CD14-positive monocyte (primary cell): ENCODE measurements at regions not wholly inside any gene's neighbourhood (a gene's known extent, or its start where the extent isn't known, plus 50 kb on each side); places are given as distances from the start of the nearest gene placed in this dataset.

Experiments
- DNase-seq, 3 donors: peaks; one replicate each; pipeline ENCODE4 v3.0.0-alpha.2; 2011 to 2022
- H2AFZ ChIP-seq: 2 replicates; pipeline ENCODE4 v1.6.0; 2012; ENCODE audit warnings: mild to moderate bottlenecking, low read depth, low read length, inconsistent platforms; ENCODE audit not compliant: insufficient read depth, poor library complexity, severe bottlenecking
- H3K27ac ChIP-seq, 2 donors: 1 replicate in 1 of 2; 2 replicates in 1 of 2; pipeline ENCODE4 v1.5.1; 2012 to 2013; ENCODE audit warnings: low read length in 2 of 2, control low read depth in 1 of 2, inconsistent platforms in 1 of 2, low read depth in 1 of 2, mild to moderate bottlenecking in 1 of 2
- H3K27me3 ChIP-seq, 2 donors: one replicate each; pipeline versions ENCODE4 v1.6.0 to v1.6.1; 2011 to 2013; ENCODE audit warnings: low read length in 2 of 2; ENCODE audit not compliant: control insufficient read depth in 2 of 2, insufficient read depth in 2 of 2
- H3K36me3 ChIP-seq, 2 donors: replicated peaks in 1 of 2; 1 replicate in 1 of 2; 2 replicates in 1 of 2; pipeline versions ENCODE4 v1.5.1 to v1.6.1; 2012 to 2013; ENCODE audit warnings: low read length in 2 of 2, control low read depth in 1 of 2, inconsistent platforms in 1 of 2, mild to moderate bottlenecking in 1 of 2; ENCODE audit not compliant: insufficient read depth in 2 of 2, control insufficient read depth in 1 of 2
- H3K4me1 ChIP-seq, 2 donors: 1 replicate in 1 of 2; 2 replicates in 1 of 2; pipeline versions ENCODE4 v1.5.1 to v1.6.1; 2012 to 2013; ENCODE audit warnings: low read length in 2 of 2, control low read depth in 1 of 2, inconsistent platforms in 1 of 2, mild to moderate bottlenecking in 1 of 2, moderate library complexity in 1 of 2; ENCODE audit not compliant: insufficient read depth in 2 of 2, control insufficient read depth in 1 of 2
- H3K4me2 ChIP-seq: replicated peaks from 2 replicates; pipeline ENCODE3; 2012; ENCODE audit warnings: low read length, moderate library complexity, mild to moderate bottlenecking; ENCODE audit not compliant: poor library complexity, severe bottlenecking; ENCODE audit errors: extremely low read depth
- H3K4me3 ChIP-seq, 3 experiments: fragments of 200-600 bp in 1 of 3; sonication (generic) in 1 of 3; replicated peaks in 1 of 3; 1 replicate in 2 of 3; 2 replicates in 1 of 3; pipeline ENCODE4 v1.5.1; 2011 to 2013; ENCODE audit warnings: low read length in 3 of 3, mild to moderate bottlenecking in 3 of 3, control low read depth in 2 of 3, low read depth in 2 of 3, inconsistent platforms in 1 of 3, moderate library complexity in 1 of 3
- H3K79me2 ChIP-seq: 2 replicates; pipeline ENCODE4 v1.6.0; 2012; ENCODE audit warnings: mild to moderate bottlenecking, control low read depth, inconsistent platforms, low read length, moderate library complexity; ENCODE audit not compliant: insufficient read depth
- H3K9ac ChIP-seq: 2 replicates; pipeline ENCODE4 v1.6.0; 2017; ENCODE audit warnings: low read length, mild to moderate bottlenecking; ENCODE audit not compliant: insufficient read depth, poor library complexity, severe bottlenecking
- H3K9me3 ChIP-seq, 2 donors: replicated peaks in 1 of 2; 1 replicate in 1 of 2; 2 replicates in 1 of 2; pipeline versions ENCODE4 v1.5.1 to v1.6.1; 2012 to 2013; ENCODE audit warnings: low read length in 2 of 2, control low read depth in 1 of 2; ENCODE audit not compliant: control insufficient read depth in 1 of 2, insufficient read depth in 1 of 2
- H4K20me1 ChIP-seq: 2 replicates; pipeline ENCODE4 v1.6.0; 2012; ENCODE audit warnings: mild to moderate bottlenecking, low read length, control low read depth, moderate library complexity; ENCODE audit not compliant: insufficient read depth
- H3K27ac Mint-ChIP-seq, 7 donors: one replicate each; pipeline ENCODE4 v1.8.0; 2020; ENCODE audit warnings: mild to moderate bottlenecking in 7 of 7, mixed read lengths in 7 of 7, moderate library complexity in 6 of 7, inconsistent platforms in 2 of 7
- H3K27me3 Mint-ChIP-seq, 3 donors: one replicate each; pipeline ENCODE4 v1.8.0; 2021 to 2022; ENCODE audit warnings: low read depth in 3 of 3, mild to moderate bottlenecking in 3 of 3, mixed read lengths in 3 of 3, moderate library complexity in 3 of 3, inconsistent platforms in 1 of 3
- H3K36me3 Mint-ChIP-seq, 2 donors: one replicate each; pipeline ENCODE4 v1.8.0; 2020; ENCODE audit warnings: mixed read lengths in 2 of 2, inconsistent platforms in 1 of 2, mild to moderate bottlenecking in 1 of 2
- H3K4me1 Mint-ChIP-seq: one replicate; pipeline ENCODE4 v1.8.0; 2020; ENCODE audit warnings: mild to moderate bottlenecking, mixed read lengths
- H3K4me3 Mint-ChIP-seq, 2 donors: one replicate each; pipeline ENCODE4 v1.8.0; 2020; ENCODE audit warnings: mild to moderate bottlenecking in 2 of 2, mixed read lengths in 2 of 2, moderate library complexity in 1 of 2
- H3K9me3 Mint-ChIP-seq, 7 donors: one replicate each; pipeline ENCODE4 v1.8.0; 2020 to 2022; ENCODE audit warnings: mixed read lengths in 7 of 7, mild to moderate bottlenecking in 6 of 7, moderate library complexity in 6 of 7, inconsistent platforms in 2 of 7
- CTCF ChIP-seq: fragments of 200-600 bp; IDR thresholded peaks from one replicate; pipeline ENCODE4 v1.8.0; 2022; ENCODE audit warnings: antibody characterized with exemption, mild to moderate bottlenecking
- WGBS: methylation state at CpG from one replicate; pipeline ENCODE4 v1.1.5; 2013; ENCODE audit warnings: missing lambda C conversion rate; ENCODE audit not compliant: insufficient coverage; 5-methylcytosine and 5-hydroxymethylcytosine counted together
- intact Hi-C, 2 donors: fragments of 100-400 bp; cut with micrococcal nuclease; formaldehyde crosslinking; loops; one replicate each; pipeline versions ENCODE4 v1.15.0 to v1.15.1; 2023

- H3K4me3 Mint-ChIP-seq: no peak overlapping the region
Measured at GRCh38 chr1:115203287-115203686, 114.0 kb upstream of the TSPAN2 start.

DNA sequence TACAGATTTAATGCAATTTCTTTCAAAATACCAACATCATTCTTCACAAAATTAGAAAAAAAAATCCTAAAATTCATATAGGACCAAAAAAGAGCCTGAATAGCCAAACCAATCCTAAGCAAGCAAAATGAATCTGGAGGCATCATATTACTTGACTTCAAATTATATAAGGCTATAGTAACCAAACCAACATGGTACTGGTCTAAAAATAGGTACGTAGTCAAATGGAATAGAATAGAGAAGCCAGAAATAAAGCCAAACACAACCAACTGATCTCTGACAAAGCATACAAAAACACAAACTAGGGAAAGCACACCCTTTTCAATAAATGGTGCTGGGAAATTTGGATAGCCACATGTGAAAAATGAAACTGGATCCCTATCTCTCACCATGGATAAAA, 112.3 kb upstream of the TSPAN2 start:
- Histone ChIP-seq H4K20me1 (no peaks in the 10 kb centered on the region), H3K4me3 (no peak overlapping the region), H3K27me3 (peaks cover 0 to 2% of the 10 kb centered on the region in 2 donors), H3K4me2 (no peak overlapping the region), H3K27ac (no peak overlapping the region), H2AFZ (no peak overlapping the region), H3K9me3 (peaks cover 0 to 4% of the 10 kb centered on the region in 2 donors), H3K9ac (no peak overlapping the region), H3K36me3 (no peaks in the 10 kb centered on the region), H3K4me1 (no peaks in the 10 kb centered on the region), H3K79me2 (no peaks in the 10 kb centered on the region)
- no CpG with 5 or more reads among the region's 1 CpG for WGBS
- DNase-seq: no peak
- no peak overlapping the region for H3K27ac Mint-ChIP-seq
- H3K4me3 Mint-ChIP-seq: no peak overlapping the region
- H3K9me3 Mint-ChIP-seq: peaks cover 0 to 10% (median 3%) of the 10 kb centered on the region in 7 donors
- H3K4me1 Mint-ChIP-seq: no peaks in the 10 kb centered on the region
- no peaks in the 10 kb centered on the region for H3K36me3 Mint-ChIP-seq
- peaks cover 0 to 3% (median 0%) of the 10 kb centered on the region in 3 donors for H3K27me3 Mint-ChIP-seq
- no peak for TF ChIP-seq CTCF
- intact Hi-C loops: no loop called here

More at GRCh38 chr1:115203287-115203686, 114.0 kb upstream of the TSPAN2 start:
- no peak overlapping the region for H3K27ac ChIP-seq
- no CpG with 5 or more reads among the region's 1 CpG for WGBS
- H3K79me2 ChIP-seq: no peaks in the 10 kb centered on the region
- DNase-seq: no peak
- peaks cover 0 to 10% (median 4%) of the 10 kb centered on the region in 7 donors for H3K9me3 Mint-ChIP-seq
- no peak overlapping the region for H3K27ac Mint-ChIP-seq
- no peaks in the 10 kb centered on the region for H3K4me1 Mint-ChIP-seq
- H4K20me1 ChIP-seq: no peaks in the 10 kb centered on the region
- peaks cover 0 to 3% (median 0%) of the 10 kb centered on the region in 3 donors for H3K27me3 Mint-ChIP-seq
- no peak overlapping the region for H3K4me2 ChIP-seq
- H3K9me3 ChIP-seq: peaks cover 0 to 4% of the 10 kb centered on the region in 2 donors
- H3K36me3 Mint-ChIP-seq: no peaks in the 10 kb centered on the region
- no peak overlapping the region for H3K9ac ChIP-seq
- H2AFZ ChIP-seq: no peak overlapping the region
- H3K36me3 ChIP-seq: no peaks in the 10 kb centered on the region
- intact Hi-C loops: no loop called here
- no peaks in the 10 kb centered on the region for H3K4me1 ChIP-seq
- no peaks in the 10 kb centered on the region for H3K27me3 ChIP-seq
- TF ChIP-seq CTCF: no peak
- H3K4me3 ChIP-seq: no peak overlapping the region
